ENCODE measurements at regions not wholly inside any gene's neighbourhood (a gene's known extent, or its start where the extent isn't known, plus 50 kb on each side); places are given as distances from the start of the nearest gene placed in this dataset.

DNA sequence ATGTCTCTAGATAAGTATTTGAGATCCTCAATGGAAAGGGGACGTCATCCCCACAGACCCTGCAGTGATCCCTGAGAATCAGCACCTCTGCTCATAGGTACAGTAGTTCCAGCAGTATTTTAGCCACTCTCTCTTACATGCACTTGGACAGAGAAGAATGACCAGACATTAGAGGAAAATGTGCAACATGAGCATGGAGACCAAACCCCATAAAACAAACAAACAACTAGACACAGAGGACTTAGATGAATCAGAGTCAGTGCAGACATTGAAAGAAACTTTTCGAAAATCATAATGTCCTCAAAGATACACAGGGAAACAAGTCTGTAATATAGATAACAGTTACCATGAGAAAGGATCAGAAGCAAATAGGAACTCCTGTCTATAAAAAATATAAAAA lies 108.2 kb downstream of the LYPLAL1 start:
- TF ChIP-seq, protein P1, sequence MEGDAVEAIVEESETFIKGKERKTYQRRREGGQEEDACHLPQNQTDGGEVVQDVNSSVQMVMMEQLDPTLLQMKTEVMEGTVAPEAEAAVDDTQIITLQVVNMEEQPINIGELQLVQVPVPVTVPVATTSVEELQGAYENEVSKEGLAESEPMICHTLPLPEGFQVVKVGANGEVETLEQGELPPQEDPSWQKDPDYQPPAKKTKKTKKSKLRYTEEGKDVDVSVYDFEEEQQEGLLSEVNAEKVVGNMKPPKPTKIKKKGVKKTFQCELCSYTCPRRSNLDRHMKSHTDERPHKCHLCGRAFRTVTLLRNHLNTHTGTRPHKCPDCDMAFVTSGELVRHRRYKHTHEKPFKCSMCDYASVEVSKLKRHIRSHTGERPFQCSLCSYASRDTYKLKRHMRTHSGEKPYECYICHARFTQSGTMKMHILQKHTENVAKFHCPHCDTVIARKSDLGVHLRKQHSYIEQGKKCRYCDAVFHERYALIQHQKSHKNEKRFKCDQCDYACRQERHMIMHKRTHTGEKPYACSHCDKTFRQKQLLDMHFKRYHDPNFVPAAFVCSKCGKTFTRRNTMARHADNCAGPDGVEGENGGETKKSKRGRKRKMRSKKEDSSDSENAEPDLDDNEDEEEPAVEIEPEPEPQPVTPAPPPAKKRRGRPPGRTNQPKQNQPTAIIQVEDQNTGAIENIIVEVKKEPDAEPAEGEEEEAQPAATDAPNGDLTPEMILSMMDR (IDR thresholded peaks at IDR 0.05; ENCODE audit: low read depth, low read length) = no peak
- H3K9me3 ChIP-seq (ENCODE audit: severe bottlenecking) = no peaks in the 10 kb centered on the region
- no peaks in the 10 kb centered on the region for H3K27me3 ChIP-seq (ENCODE audit: insufficient read depth, low read depth, severe bottlenecking)
- no peak overlapping the region for H3K4me3 ChIP-seq (ENCODE audit: low read depth, low read length)
- no peaks in the 10 kb centered on the region for H3K36me3 ChIP-seq
- no peak for DNase-seq
- no peak overlapping the region for H3K27ac ChIP-seq

- Histone ChIP-seq H3K27ac (no peak overlapping the region), H3K4me3 (ENCODE audit: low read depth, low read length) (no peak overlapping the region), H3K36me3 (no peaks in the 10 kb centered on the region), H3K9me3 (ENCODE audit: severe bottlenecking) (no peaks in the 10 kb centered on the region), H3K27me3 (ENCODE audit: insufficient read depth, low read depth, severe bottlenecking) (no peaks in the 10 kb centered on the region)
- TF ChIP-seq, protein P1 (IDR thresholded peaks at IDR 0.05; ENCODE audit: low read depth, low read length) = no peak
- no peak for DNase-seq
These were observed 105.5 kb downstream of the LYPLAL1 start for GRCh38 chr1:219279017-219279770.

- TF ChIP-seq, protein P1 (IDR thresholded peaks at IDR 0.05; ENCODE audit: low read depth, low read length) = no peak
- Histone ChIP-seq H3K4me3 (ENCODE audit: low read depth, low read length) (no peak overlapping the region), H3K36me3 (no peaks in the 10 kb centered on the region), H3K27me3 (ENCODE audit: insufficient read depth, low read depth, severe bottlenecking) (no peaks in the 10 kb centered on the region), H3K9me3 (ENCODE audit: severe bottlenecking) (no peaks in the 10 kb centered on the region), H3K27ac (no peak overlapping the region)
- DNase-seq = no peak
These were observed 104.6 kb downstream of the LYPLAL1 start for GRCh38 chr1:219278288-219278687.

- Histone ChIP-seq H3K36me3 (no peaks in the 10 kb centered on the region), H3K27me3 (ENCODE audit: insufficient read depth, low read depth, severe bottlenecking) (no peaks in the 10 kb centered on the region), H3K9me3 (ENCODE audit: severe bottlenecking) (no peaks in the 10 kb centered on the region), H3K4me3 (ENCODE audit: low read depth, low read length) (no peak overlapping the region), H3K27ac (no peak overlapping the region)
- TF ChIP-seq, protein P1 (IDR thresholded peaks at IDR 0.05; ENCODE audit: low read depth, low read length) = no peak
- DNase-seq = no peak
These were observed 103.8 kb downstream of the LYPLAL1 start for GRCh38 chr1:219277304-219278105.

DNA sequence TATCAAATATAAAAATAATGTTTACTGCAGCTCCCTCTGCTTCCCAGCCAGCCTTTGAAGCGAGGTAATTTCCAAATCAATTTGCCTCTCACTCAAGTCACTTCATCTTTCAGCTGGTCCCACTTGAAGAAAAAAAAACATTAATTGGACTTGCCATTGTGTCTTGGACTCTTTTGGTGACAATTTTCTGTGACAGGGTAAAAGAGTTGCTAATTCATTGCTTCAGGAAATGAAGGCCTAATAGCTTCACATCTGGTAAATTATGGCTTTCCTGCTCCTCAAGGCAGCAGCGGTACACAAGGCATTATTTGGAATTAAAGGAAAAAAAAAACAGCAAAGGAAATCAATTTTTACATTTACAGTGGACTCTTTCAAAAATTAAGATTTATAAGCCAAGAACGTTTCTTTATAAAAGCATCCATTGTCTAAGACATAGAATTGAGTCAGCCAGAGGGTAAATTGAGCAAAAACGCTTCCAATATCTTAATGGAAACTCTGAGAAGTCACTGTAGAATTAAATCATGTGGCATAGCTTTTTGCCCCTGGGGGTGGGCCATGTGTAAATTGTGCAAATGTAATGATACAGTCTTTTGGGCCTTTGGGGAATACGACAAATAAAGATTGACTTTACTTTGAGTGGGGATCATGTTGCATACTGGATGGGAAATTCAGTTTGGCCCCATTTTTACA lies 102.5 kb downstream of the LYPLAL1 start:
- Histone ChIP-seq H3K36me3 (no peaks in the 10 kb centered on the region), H3K9me3 (ENCODE audit: severe bottlenecking) (no peaks in the 10 kb centered on the region), H3K27me3 (ENCODE audit: insufficient read depth, low read depth, severe bottlenecking) (no peaks in the 10 kb centered on the region), H3K27ac (no peak overlapping the region), H3K4me3 (ENCODE audit: low read depth, low read length) (no peak overlapping the region)
- TF ChIP-seq, protein P1 (IDR thresholded peaks at IDR 0.05; ENCODE audit: low read depth, low read length) = no peak
- no peak for DNase-seq

All from WERI-Rb-1 (cell line).